PFSK-1 (cell line): ENCODE measurements at regions not wholly inside any gene's neighbourhood (a gene's known extent, or its start where the extent isn't known, plus 50 kb on each side); places are given as distances from the start of the nearest gene placed in this dataset.

ENCODE experiments used
- POLR2AphosphoS5 ChIP-seq: IDR thresholded peaks from 2 replicates; pipeline ENCODE4 v1.6.1; 2012; ENCODE audit warnings: low read depth, mild to moderate bottlenecking, control low read depth, low read length, moderate library complexity
- REST ChIP-seq, 2 experiments: IDR thresholded peaks; 2 replicates each; pipeline versions ENCODE4 v1.6.1 to v1.8.0; 2011 to 2012; ENCODE audit warnings: low read depth in 2 of 2, low read length in 2 of 2, control low read depth in 1 of 2, inconsistent platforms in 1 of 2, mild to moderate bottlenecking in 1 of 2, moderate library complexity in 1 of 2; ENCODE audit not compliant: insufficient read depth in 1 of 2

- TF ChIP-seq POLR2AphosphoS5: no peak
- TF ChIP-seq REST (IDR thresholded peaks at IDR 0.05; ENCODE audit: insufficient read depth in 1 of 2, low read depth in 2 of 2, low read length in 2 of 2): no peak
These were observed 129.9 kb upstream of the TFPI start for GRCh38 chr2:187684174-187684573.
